CD4-positive, CD25-positive, alpha-beta regulatory T cell (primary cell): ENCODE measurements at regions not wholly inside any gene's neighbourhood (a gene's known extent, or its start where the extent isn't known, plus 50 kb on each side); places are given as distances from the start of the nearest gene placed in this dataset.

Source experiments
- ATAC-seq, 2 donors: fragments of 150-1000 bp; cut with Tn5 transposase; one replicate each; pipeline ENCODE4 v1.10.0; 2021; ENCODE audit warnings: low read depth in 2 of 2, moderate number of reproducible peaks in 2 of 2, moderate library complexity in 1 of 2
- DNase-seq, 3 donors: peaks; one replicate each; pipeline versions ENCODE4 v3.0.0 to v3.0.0-alpha.2; 2012 to 2022; ENCODE audit warnings: mixed read lengths in 1 of 3
- H3K27ac ChIP-seq: one replicate; pipeline ENCODE4 v1.7.0; 2013; ENCODE audit warnings: mild to moderate bottlenecking, low read length; ENCODE audit not compliant: insufficient read depth, poor library complexity, severe bottlenecking
- H3K27me3 ChIP-seq: one replicate; pipeline ENCODE4 v1.7.0; 2013; ENCODE audit warnings: low read length; ENCODE audit not compliant: control insufficient read depth, insufficient read depth
- H3K36me3 ChIP-seq: one replicate; pipeline ENCODE4 v1.7.0; 2013; ENCODE audit warnings: mild to moderate bottlenecking, low read length, moderate library complexity; ENCODE audit not compliant: control insufficient read depth, insufficient read depth
- H3K4me1 ChIP-seq: 2 replicates; pipeline ENCODE4 v1.7.0; 2013; ENCODE audit warnings: mild to moderate bottlenecking, low read length; ENCODE audit not compliant: insufficient read depth, control insufficient read depth, poor library complexity, severe bottlenecking
- H3K4me3 ChIP-seq: one replicate; pipeline ENCODE4 v1.7.0; 2013; ENCODE audit warnings: low read depth, mild to moderate bottlenecking, low read length, moderate library complexity
- H3K9me3 ChIP-seq, 2 experiments: 1 replicate in 1 of 2; 2 replicates in 1 of 2; pipeline ENCODE4 v1.7.0; 2013; ENCODE audit warnings: low read length in 2 of 2, mild to moderate bottlenecking in 1 of 2, moderate library complexity in 1 of 2; ENCODE audit not compliant: control insufficient read depth in 2 of 2
- H3K27ac Mint-ChIP-seq, 3 donors: one replicate each; pipeline ENCODE4 v1.8.0; 2020 to 2022; ENCODE audit warnings: mild to moderate bottlenecking in 3 of 3, mixed read lengths in 3 of 3, moderate library complexity in 2 of 3
- H3K27me3 Mint-ChIP-seq: one replicate; pipeline ENCODE4 v1.8.0; 2022; ENCODE audit warnings: mild to moderate bottlenecking, mixed read lengths
- H3K36me3 Mint-ChIP-seq: one replicate; pipeline ENCODE4 v1.8.0; 2020; ENCODE audit warnings: mixed read lengths
- H3K4me1 Mint-ChIP-seq, 4 donors: one replicate each; pipeline ENCODE4 v1.8.0; 2020 to 2022; ENCODE audit warnings: mixed read lengths in 4 of 4, mild to moderate bottlenecking in 1 of 4
- H3K4me3 Mint-ChIP-seq, 4 donors: one replicate each; pipeline ENCODE4 v1.8.0; 2020 to 2022; ENCODE audit warnings: mild to moderate bottlenecking in 4 of 4, mixed read lengths in 4 of 4, moderate library complexity in 3 of 4
- H3K9me3 Mint-ChIP-seq, 7 donors: one replicate each; pipeline ENCODE4 v1.8.0; 2020 to 2022; ENCODE audit warnings: mixed read lengths in 7 of 7, mild to moderate bottlenecking in 3 of 7, moderate library complexity in 2 of 7

GRCh38 chr21:19326531-19327319 is 923.1 kb upstream of the TMPRSS15 start:
- Mint-ChIP-seq H3K27me3 (no peaks in the 10 kb centered on the region), H3K36me3 (no peaks in the 10 kb centered on the region), H3K4me3 (no peak overlapping the region), H3K27ac (no peak overlapping the region), H3K9me3 (peaks cover 3 to 16% (median 7%) of the 10 kb centered on the region in 7 donors), H3K4me1 (no peaks in the 10 kb centered on the region)
- Histone ChIP-seq H3K4me3 (no peak overlapping the region), H3K27me3 (no peaks in the 10 kb centered on the region), H3K27ac (no peak overlapping the region), H3K36me3 (no peaks in the 10 kb centered on the region), H3K4me1 (no peaks in the 10 kb centered on the region), H3K9me3 (peaks cover 0 to 2% of the 10 kb centered on the region in 2 experiments)
- ATAC-seq (no peak), DNase-seq (no peak)

GRCh38 chr21:19328954-19329353 is 925.4 kb upstream of the TMPRSS15 start:
- H3K4me3 ChIP-seq: no peak overlapping the region
- Mint-ChIP-seq H3K27me3 (no peaks in the 10 kb centered on the region), H3K4me1 (no peaks in the 10 kb centered on the region), H3K4me3 (no peak overlapping the region), H3K36me3 (no peaks in the 10 kb centered on the region), H3K27ac (no peak overlapping the region), H3K9me3 (peaks cover 4 to 20% (median 8%) of the 10 kb centered on the region in 7 donors)
- H3K27me3 ChIP-seq: no peaks in the 10 kb centered on the region
- H3K9me3 ChIP-seq: peaks cover 0 to 2% of the 10 kb centered on the region in 2 experiments
- DNase-seq: no peak
- H3K4me1 ChIP-seq: no peaks in the 10 kb centered on the region
- H3K27ac ChIP-seq: no peak overlapping the region
- no peaks in the 10 kb centered on the region for H3K36me3 ChIP-seq
- ATAC-seq: no peak

GRCh38 chr21:19340303-19340702 is 936.7 kb upstream of the TMPRSS15 start:
- Histone ChIP-seq H3K36me3 (no peaks in the 10 kb centered on the region), H3K9me3 (no peaks in the 10 kb centered on the region), H3K27ac (no peak overlapping the region), H3K4me3 (no peak overlapping the region), H3K27me3 (no peaks in the 10 kb centered on the region), H3K4me1 (no peaks in the 10 kb centered on the region)
- ATAC-seq (no peak), DNase-seq (no peak)
- Mint-ChIP-seq H3K27me3 (no peaks in the 10 kb centered on the region), H3K4me3 (no peak overlapping the region), H3K4me1 (no peaks in the 10 kb centered on the region), H3K9me3 (peaks cover 0 to 13% (median 0%) of the 10 kb centered on the region in 7 donors), H3K27ac (no peak overlapping the region), H3K36me3 (no peaks in the 10 kb centered on the region)

GRCh38 chr21:19340954-19341353 is 937.4 kb upstream of the TMPRSS15 start:
- Histone ChIP-seq H3K27ac (no peak overlapping the region), H3K9me3 (no peaks in the 10 kb centered on the region), H3K4me1 (no peaks in the 10 kb centered on the region), H3K4me3 (no peak overlapping the region), H3K27me3 (no peaks in the 10 kb centered on the region), H3K36me3 (no peaks in the 10 kb centered on the region)
- Mint-ChIP-seq H3K36me3 (no peaks in the 10 kb centered on the region), H3K27ac (no peak overlapping the region), H3K27me3 (no peaks in the 10 kb centered on the region), H3K4me1 (no peaks in the 10 kb centered on the region), H3K9me3 (peaks cover 0 to 13% (median 0%) of the 10 kb centered on the region in 7 donors), H3K4me3 (no peak overlapping the region)
- no peak for DNase-seq
- ATAC-seq: no peak

- Histone ChIP-seq H3K36me3 (no peaks in the 10 kb centered on the region), H3K27ac (no peak overlapping the region), H3K4me3 (no peak overlapping the region), H3K27me3 (no peaks in the 10 kb centered on the region), H3K4me1 (no peaks in the 10 kb centered on the region), H3K9me3 (no peaks in the 10 kb centered on the region)
- Mint-ChIP-seq H3K4me3 (no peak overlapping the region), H3K27ac (no peak overlapping the region), H3K36me3 (no peaks in the 10 kb centered on the region), H3K4me1 (no peaks in the 10 kb centered on the region), H3K9me3 (peaks cover 0 to 13% (median 3%) of the 10 kb centered on the region in 7 donors), H3K27me3 (no peaks in the 10 kb centered on the region)
- DNase-seq: no peak
- no peak for ATAC-seq
Observed at GRCh38 chr21:19343711-19344110, 940.1 kb upstream of the TMPRSS15 start.

GRCh38 chr21:19350286-19350685 is 946.7 kb upstream of the TMPRSS15 start:
- H3K4me1 Mint-ChIP-seq: no peaks in the 10 kb centered on the region
- Histone ChIP-seq H3K9me3 (peaks cover 0 to 3% of the 10 kb centered on the region in 2 experiments), H3K36me3 (no peaks in the 10 kb centered on the region), H3K4me3 (no peak overlapping the region), H3K27me3 (no peaks in the 10 kb centered on the region), H3K27ac (no peak overlapping the region), H3K4me1 (no peaks in the 10 kb centered on the region)
- H3K4me3 Mint-ChIP-seq: no peak overlapping the region
- ATAC-seq (no peak), DNase-seq (no peak)
- H3K27ac Mint-ChIP-seq: no peak overlapping the region
- H3K36me3 Mint-ChIP-seq: no peaks in the 10 kb centered on the region
- H3K27me3 Mint-ChIP-seq: no peaks in the 10 kb centered on the region
- peaks cover 0 to 5% (median 3%) of the 10 kb centered on the region in 7 donors for H3K9me3 Mint-ChIP-seq

GRCh38 chr21:19353256-19353655 is 949.7 kb upstream of the TMPRSS15 start:
- Histone ChIP-seq H3K27ac (no peak overlapping the region), H3K4me1 (no peaks in the 10 kb centered on the region), H3K27me3 (no peaks in the 10 kb centered on the region), H3K4me3 (no peak overlapping the region), H3K9me3 (peaks cover 0 to 3% of the 10 kb centered on the region in 2 experiments), H3K36me3 (no peaks in the 10 kb centered on the region)
- H3K4me3 Mint-ChIP-seq: no peak overlapping the region
- H3K27me3 Mint-ChIP-seq: no peaks in the 10 kb centered on the region
- H3K27ac Mint-ChIP-seq: no peak overlapping the region
- peaks cover 0 to 10% (median 3%) of the 10 kb centered on the region in 7 donors for H3K9me3 Mint-ChIP-seq
- ATAC-seq: no peak
- no peak for DNase-seq
- H3K36me3 Mint-ChIP-seq: no peaks in the 10 kb centered on the region
- H3K4me1 Mint-ChIP-seq: no peaks in the 10 kb centered on the region

- H3K4me3 ChIP-seq: no peak overlapping the region
- Mint-ChIP-seq H3K4me1 (peaks cover 0 to 5% (median 0%) of the 10 kb centered on the region in 4 donors), H3K36me3 (no peaks in the 10 kb centered on the region), H3K4me3 (no peak overlapping the region), H3K27ac (no peak overlapping the region), H3K27me3 (no peaks in the 10 kb centered on the region), H3K9me3 (peaks cover 2 to 15% (median 6%) of the 10 kb centered on the region in 7 donors)
- ATAC-seq (no peak), DNase-seq (no peak)
- H3K36me3 ChIP-seq: no peaks in the 10 kb centered on the region
- no peak overlapping the region for H3K27ac ChIP-seq
- H3K27me3 ChIP-seq: no peaks in the 10 kb centered on the region
- no peaks in the 10 kb centered on the region for H3K9me3 ChIP-seq
- no peaks in the 10 kb centered on the region for H3K4me1 ChIP-seq
Observed at GRCh38 chr21:19368944-19369343, 965.4 kb upstream of the TMPRSS15 start.
